Liver (tissue), 7 donors: ENCODE measurements at regions not wholly inside any gene's neighbourhood (a gene's known extent, or its start where the extent isn't known, plus 50 kb on each side); places are given as distances from the start of the nearest gene placed in this dataset.

Experiments
- DNase-seq: peaks from one replicate; pipeline ENCODE4 v3.0.0-alpha.2; 2017; ENCODE audit warnings: low spot score
- H3K27ac ChIP-seq, 2 donors: one replicate each; pipeline ENCODE4 v1.7.0; 2013; ENCODE audit warnings: inconsistent platforms in 2 of 2, low read length in 2 of 2, control low read depth in 1 of 2, low read depth in 1 of 2, mild to moderate bottlenecking in 1 of 2
- H3K27me3 ChIP-seq, 4 donors: one replicate each; pipeline versions ENCODE4 v1.6.1 to v1.7.0; 2013; ENCODE audit warnings: low read length in 3 of 4, inconsistent platforms in 1 of 4, mild to moderate bottlenecking in 1 of 4, moderate library complexity in 1 of 4; ENCODE audit not compliant: control insufficient read depth in 4 of 4, insufficient read depth in 4 of 4
- H3K36me3 ChIP-seq, 4 donors: one replicate each; pipeline versions ENCODE4 v1.6.1 to v1.7.0; 2013; ENCODE audit warnings: low read length in 3 of 4, mild to moderate bottlenecking in 3 of 4, low read depth in 1 of 4, moderate library complexity in 1 of 4; ENCODE audit not compliant: control insufficient read depth in 4 of 4, insufficient read depth in 3 of 4
- H3K4me1 ChIP-seq, 4 donors: one replicate each; pipeline versions ENCODE4 v1.6.1 to v1.7.0; 2013; ENCODE audit warnings: low read length in 3 of 4, mild to moderate bottlenecking in 3 of 4, moderate library complexity in 1 of 4; ENCODE audit not compliant: control insufficient read depth in 4 of 4, insufficient read depth in 4 of 4
- H3K4me3 ChIP-seq, 3 donors: one replicate each; pipeline versions ENCODE4 v1.6.1 to v1.7.0; 2013; ENCODE audit warnings: low read length in 3 of 3, control low read depth in 1 of 3, low read depth in 1 of 3, mild to moderate bottlenecking in 1 of 3
- H3K9ac ChIP-seq, 2 donors: one replicate each; pipeline ENCODE4 v1.7.0; 2013; ENCODE audit warnings: low read length in 2 of 2, mild to moderate bottlenecking in 2 of 2, moderate library complexity in 2 of 2, control low read depth in 1 of 2, low read depth in 1 of 2
- H3K9me3 ChIP-seq, 4 donors: one replicate each; pipeline versions ENCODE4 v1.6.1 to v1.7.0; 2013; ENCODE audit warnings: low read length in 3 of 4; ENCODE audit not compliant: control insufficient read depth in 4 of 4
- ATF3 ChIP-seq: IDR thresholded peaks from 2 replicates; pipeline ENCODE4 v1.6.1; 2016; ENCODE audit warnings: antibody characterized with exemption
- EGR1 ChIP-seq, 2 donors: IDR thresholded peaks; 2 replicates each; pipeline ENCODE4 v1.6.1; 2016 to 2018; ENCODE audit warnings: antibody characterized with exemption in 2 of 2, low read depth in 2 of 2
- FOXA1 ChIP-seq: IDR thresholded peaks from 2 replicates; pipeline ENCODE4 v1.6.1; 2016; ENCODE audit warnings: antibody characterized with exemption
- HNF4A ChIP-seq, 2 donors: conservative IDR thresholded peaks; 2 replicates each; pipeline ENCODE4 v1.6.1; 2016; ENCODE audit warnings: antibody characterized with exemption in 2 of 2, mild to moderate bottlenecking in 2 of 2
- JUND ChIP-seq, 2 donors: IDR thresholded peaks; 2 replicates each; pipeline ENCODE4 v1.6.1; 2016; ENCODE audit warnings: antibody characterized with exemption in 2 of 2
- MAX ChIP-seq: IDR thresholded peaks from 2 replicates; pipeline ENCODE4 v1.6.1; 2016; ENCODE audit warnings: antibody characterized with exemption
- NR2F2 ChIP-seq: IDR thresholded peaks from 2 replicates; pipeline ENCODE4 v1.6.1; 2016; ENCODE audit warnings: antibody characterized with exemption
- RAD21 ChIP-seq, 2 donors: IDR thresholded peaks; 2 replicates each; pipeline ENCODE4 v1.6.1; 2016; ENCODE audit warnings: antibody characterized with exemption in 2 of 2, mild to moderate bottlenecking in 2 of 2
- REST ChIP-seq: IDR thresholded peaks from 2 replicates; pipeline ENCODE4 v1.6.1; 2016; ENCODE audit warnings: antibody characterized with exemption, mild to moderate bottlenecking
- RXRA ChIP-seq, 2 donors: IDR thresholded peaks; 2 replicates each; pipeline ENCODE4 v1.6.1; 2017 to 2018; ENCODE audit warnings: antibody characterized with exemption in 2 of 2, mild to moderate bottlenecking in 1 of 2
- SP1 ChIP-seq: IDR thresholded peaks from 2 replicates; pipeline ENCODE4 v1.6.1; 2018; ENCODE audit warnings: antibody characterized with exemption, mild to moderate bottlenecking
- TAF1 ChIP-seq: conservative IDR thresholded peaks from 2 replicates; pipeline ENCODE4 v1.6.1; 2016; ENCODE audit warnings: antibody characterized with exemption, mild to moderate bottlenecking
- ZBTB33 ChIP-seq: IDR thresholded peaks from 2 replicates; pipeline ENCODE4 v1.6.1; 2016; ENCODE audit warnings: antibody characterized with exemption
- WGBS: extraction: QIAGEN DNeasy Blood & Tissue Kit; methylation state at CpG from one replicate; pipeline ENCODE4 v1.1.7; 2013; 5-methylcytosine and 5-hydroxymethylcytosine counted together
- donor health status: healthy.
- donor health status: healthy.
- donor health status: healthy.
- donor health status: healthy.

- no peak for DNase-seq
- Histone ChIP-seq H3K36me3 (no peaks in the 10 kb centered on the region), H3K27me3 (no peaks in the 10 kb centered on the region), H3K4me1 (no peaks in the 10 kb centered on the region), H3K27ac (no peak overlapping the region), H3K4me3 (no peak overlapping the region), H3K9ac (no peak overlapping the region), H3K9me3 (no peaks in the 10 kb centered on the region)
- TF ChIP-seq HNF4A (conservative IDR thresholded peaks at IDR 0.05) (no peak), EGR1 (IDR thresholded peaks at IDR 0.05; ENCODE audit: low read depth in 2 of 2) (no peak)
- 82% methylated on average over 3 of the region's 3 CpGs for WGBS
These were observed 181.7 kb upstream of the MALRD1 start for GRCh38 chr10:18866852-18867251.

- WGBS = 65% methylated on average over 3 of the region's 3 CpGs
- TF ChIP-seq ATF3 (no peak), FOXA1 (no peak), NR2F2 (no peak), ZBTB33 (no peak), REST (no peak), RAD21 (IDR thresholded peaks at IDR 0.05) (no peak), SP1 (no peak), MAX (no peak), EGR1 (IDR thresholded peaks at IDR 0.05; ENCODE audit: low read depth in 2 of 2) (no peak), RXRA (IDR thresholded peaks at IDR 0.05) (no peak), JUND (IDR thresholded peaks at IDR 0.05) (no peak), TAF1 (no peak)
- H3K4me1 ChIP-seq = no peaks in the 10 kb centered on the region
- no peak overlapping the region for H3K9ac ChIP-seq
- H3K9me3 ChIP-seq = no peaks in the 10 kb centered on the region
- no peaks in the 10 kb centered on the region for H3K36me3 ChIP-seq
- DNase-seq = no peak
- no peak overlapping the region for H3K4me3 ChIP-seq
- H3K27me3 ChIP-seq = no peaks in the 10 kb centered on the region
- no peak overlapping the region for H3K27ac ChIP-seq
These were observed 179.7 kb upstream of the MALRD1 start for GRCh38 chr10:18868919-18869318.

- TF ChIP-seq MAX = no peak
- Histone ChIP-seq H3K36me3 (no peaks in the 10 kb centered on the region), H3K4me3 (no peak overlapping the region), H3K27me3 (no peaks in the 10 kb centered on the region), H3K9ac (no peak overlapping the region), H3K9me3 (no peaks in the 10 kb centered on the region), H3K4me1 (no peaks in the 10 kb centered on the region), H3K27ac (no peak overlapping the region)
- WGBS = 85% methylated on average over 1 of the region's 1 CpG
- no peak for DNase-seq
These were observed 173.1 kb upstream of the MALRD1 start for GRCh38 chr10:18875477-18875876.
